Liver (tissue), 3 donors: ENCODE measurements at regions not wholly inside any gene's neighbourhood (a gene's known extent, or its start where the extent isn't known, plus 50 kb on each side); places are given as distances from the start of the nearest gene placed in this dataset.

Experiments
- EGR1 ChIP-seq, 2 donors: IDR thresholded peaks; 2 replicates each; pipeline ENCODE4 v1.6.1; 2016 to 2018; ENCODE audit warnings: antibody characterized with exemption in 2 of 2, low read depth in 2 of 2
- FOXA1 ChIP-seq: IDR thresholded peaks from 2 replicates; pipeline ENCODE4 v1.6.1; 2016; ENCODE audit warnings: antibody characterized with exemption
- JUND ChIP-seq, 2 donors: IDR thresholded peaks; 2 replicates each; pipeline ENCODE4 v1.6.1; 2016; ENCODE audit warnings: antibody characterized with exemption in 2 of 2
- RAD21 ChIP-seq, 2 donors: IDR thresholded peaks; 2 replicates each; pipeline ENCODE4 v1.6.1; 2016; ENCODE audit warnings: antibody characterized with exemption in 2 of 2, mild to moderate bottlenecking in 2 of 2
- SP1 ChIP-seq: IDR thresholded peaks from 2 replicates; pipeline ENCODE4 v1.6.1; 2018; ENCODE audit warnings: antibody characterized with exemption, mild to moderate bottlenecking
- TAF1 ChIP-seq: conservative IDR thresholded peaks from 2 replicates; pipeline ENCODE4 v1.6.1; 2016; ENCODE audit warnings: antibody characterized with exemption, mild to moderate bottlenecking
- TF ChIP-seq, protein P1 (sequence below): IDR thresholded peaks from 2 replicates; pipeline ENCODE4 v1.6.1; 2016; ENCODE audit warnings: antibody characterized with exemption, mild to moderate bottlenecking
- TF ChIP-seq, protein P2 (sequence below): fragments of 150-350 bp; IDR thresholded peaks from 2 replicates; pipeline ENCODE4 v1.5.1; 2017; ENCODE audit warnings: improper control_type of control experiment, low read depth, low read length; ENCODE audit not compliant: missing input control
- TF ChIP-seq, protein P3 (sequence below): IDR thresholded peaks from 2 replicates; pipeline ENCODE4 v1.6.1; 2016; ENCODE audit warnings: antibody characterized with exemption
- donor health status: healthy.
- donor health status: healthy.

DNA sequence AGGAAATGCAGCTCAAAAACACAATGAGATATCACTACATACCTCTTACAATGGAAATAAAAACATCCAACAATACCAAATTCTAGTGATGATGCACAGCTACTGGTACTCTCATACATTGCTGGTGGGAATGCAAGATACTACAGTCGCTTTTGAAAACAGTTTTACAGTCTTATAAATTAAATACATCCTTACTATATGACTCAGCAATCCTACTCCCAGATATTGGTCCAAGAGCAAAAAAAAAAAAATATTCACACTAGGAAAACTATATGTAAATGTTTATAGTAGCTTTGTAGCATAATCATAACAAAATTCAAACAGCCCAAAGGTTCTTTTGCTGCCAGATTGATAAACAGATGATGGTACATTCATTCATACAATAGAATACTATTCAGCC is 217.4 kb upstream of the FAM83B start:
- TF ChIP-seq, protein P1, sequence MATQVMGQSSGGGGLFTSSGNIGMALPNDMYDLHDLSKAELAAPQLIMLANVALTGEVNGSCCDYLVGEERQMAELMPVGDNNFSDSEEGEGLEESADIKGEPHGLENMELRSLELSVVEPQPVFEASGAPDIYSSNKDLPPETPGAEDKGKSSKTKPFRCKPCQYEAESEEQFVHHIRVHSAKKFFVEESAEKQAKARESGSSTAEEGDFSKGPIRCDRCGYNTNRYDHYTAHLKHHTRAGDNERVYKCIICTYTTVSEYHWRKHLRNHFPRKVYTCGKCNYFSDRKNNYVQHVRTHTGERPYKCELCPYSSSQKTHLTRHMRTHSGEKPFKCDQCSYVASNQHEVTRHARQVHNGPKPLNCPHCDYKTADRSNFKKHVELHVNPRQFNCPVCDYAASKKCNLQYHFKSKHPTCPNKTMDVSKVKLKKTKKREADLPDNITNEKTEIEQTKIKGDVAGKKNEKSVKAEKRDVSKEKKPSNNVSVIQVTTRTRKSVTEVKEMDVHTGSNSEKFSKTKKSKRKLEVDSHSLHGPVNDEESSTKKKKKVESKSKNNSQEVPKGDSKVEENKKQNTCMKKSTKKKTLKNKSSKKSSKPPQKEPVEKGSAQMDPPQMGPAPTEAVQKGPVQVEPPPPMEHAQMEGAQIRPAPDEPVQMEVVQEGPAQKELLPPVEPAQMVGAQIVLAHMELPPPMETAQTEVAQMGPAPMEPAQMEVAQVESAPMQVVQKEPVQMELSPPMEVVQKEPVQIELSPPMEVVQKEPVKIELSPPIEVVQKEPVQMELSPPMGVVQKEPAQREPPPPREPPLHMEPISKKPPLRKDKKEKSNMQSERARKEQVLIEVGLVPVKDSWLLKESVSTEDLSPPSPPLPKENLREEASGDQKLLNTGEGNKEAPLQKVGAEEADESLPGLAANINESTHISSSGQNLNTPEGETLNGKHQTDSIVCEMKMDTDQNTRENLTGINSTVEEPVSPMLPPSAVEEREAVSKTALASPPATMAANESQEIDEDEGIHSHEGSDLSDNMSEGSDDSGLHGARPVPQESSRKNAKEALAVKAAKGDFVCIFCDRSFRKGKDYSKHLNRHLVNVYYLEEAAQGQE, result no peak
- TF ChIP-seq, protein P2, sequence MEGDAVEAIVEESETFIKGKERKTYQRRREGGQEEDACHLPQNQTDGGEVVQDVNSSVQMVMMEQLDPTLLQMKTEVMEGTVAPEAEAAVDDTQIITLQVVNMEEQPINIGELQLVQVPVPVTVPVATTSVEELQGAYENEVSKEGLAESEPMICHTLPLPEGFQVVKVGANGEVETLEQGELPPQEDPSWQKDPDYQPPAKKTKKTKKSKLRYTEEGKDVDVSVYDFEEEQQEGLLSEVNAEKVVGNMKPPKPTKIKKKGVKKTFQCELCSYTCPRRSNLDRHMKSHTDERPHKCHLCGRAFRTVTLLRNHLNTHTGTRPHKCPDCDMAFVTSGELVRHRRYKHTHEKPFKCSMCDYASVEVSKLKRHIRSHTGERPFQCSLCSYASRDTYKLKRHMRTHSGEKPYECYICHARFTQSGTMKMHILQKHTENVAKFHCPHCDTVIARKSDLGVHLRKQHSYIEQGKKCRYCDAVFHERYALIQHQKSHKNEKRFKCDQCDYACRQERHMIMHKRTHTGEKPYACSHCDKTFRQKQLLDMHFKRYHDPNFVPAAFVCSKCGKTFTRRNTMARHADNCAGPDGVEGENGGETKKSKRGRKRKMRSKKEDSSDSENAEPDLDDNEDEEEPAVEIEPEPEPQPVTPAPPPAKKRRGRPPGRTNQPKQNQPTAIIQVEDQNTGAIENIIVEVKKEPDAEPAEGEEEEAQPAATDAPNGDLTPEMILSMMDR, result no peak
- TF ChIP-seq, protein P3, sequence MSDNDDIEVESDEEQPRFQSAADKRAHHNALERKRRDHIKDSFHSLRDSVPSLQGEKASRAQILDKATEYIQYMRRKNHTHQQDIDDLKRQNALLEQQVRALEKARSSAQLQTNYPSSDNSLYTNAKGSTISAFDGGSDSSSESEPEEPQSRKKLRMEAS, result no peak
- no peak for TF ChIP-seq JUND (IDR thresholded peaks at IDR 0.05)
- TF ChIP-seq TAF1, result no peak
- TF ChIP-seq EGR1 (IDR thresholded peaks at IDR 0.05; ENCODE audit: low read depth in 2 of 2), result no peak
- no peak for TF ChIP-seq RAD21 (IDR thresholded peaks at IDR 0.05)
- no peak for TF ChIP-seq FOXA1
- TF ChIP-seq SP1, result no peak
